ENCODE measurements at regions not wholly inside any gene's neighbourhood (a gene's known extent, or its start where the extent isn't known, plus 50 kb on each side); places are given as distances from the start of the nearest gene placed in this dataset.

GRCh38 chrX:16458208-16458607, 191.8 kb upstream of the S100G start:
- no peak for TF ChIP-seq CTCF (IDR thresholded peaks at IDR 0.05)
- no peak for TF ChIP-seq POLR2A (IDR thresholded peaks at IDR 0.05)

Measured in testis (tissue), 2 donors.